GM19372 (cell line): ENCODE measurements at regions not wholly inside any gene's neighbourhood (a gene's known extent, or its start where the extent isn't known, plus 50 kb on each side); places are given as distances from the start of the nearest gene placed in this dataset.

Experiments
- ATAC-seq: cut with Tn5 transposase; IDR thresholded peaks from one replicate; pipeline ENCODE4 v1.9.1; 2021; ENCODE audit warnings: mild to moderate bottlenecking, low read depth, moderate library complexity; ENCODE audit not compliant: unreplicated experiment

DNA sequence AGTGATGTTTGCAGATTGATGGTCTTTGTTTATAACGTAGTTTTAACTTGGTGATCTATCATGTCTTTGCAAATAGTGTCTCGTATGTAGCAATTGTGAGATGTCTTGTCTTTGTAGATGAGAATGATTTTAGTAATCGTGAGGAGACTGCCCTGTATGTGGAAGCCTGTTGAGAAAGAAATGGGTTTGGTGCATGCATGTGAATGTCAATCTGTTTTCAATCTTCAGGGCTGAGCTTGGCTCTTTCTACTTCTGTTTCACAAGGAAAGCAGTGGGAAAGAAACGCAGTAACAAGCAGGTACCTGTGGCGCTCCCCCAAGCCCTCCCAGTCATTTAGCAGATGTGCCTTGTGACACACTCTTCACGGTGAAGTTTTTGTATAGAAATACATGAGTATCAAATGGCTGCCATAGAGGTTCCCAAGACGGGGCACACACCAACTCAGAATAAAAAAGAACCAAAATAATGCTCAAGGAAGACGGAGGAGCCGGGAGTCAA is 342.8 kb upstream of the DDHD1 start:
- ATAC-seq: no peak

DNA sequence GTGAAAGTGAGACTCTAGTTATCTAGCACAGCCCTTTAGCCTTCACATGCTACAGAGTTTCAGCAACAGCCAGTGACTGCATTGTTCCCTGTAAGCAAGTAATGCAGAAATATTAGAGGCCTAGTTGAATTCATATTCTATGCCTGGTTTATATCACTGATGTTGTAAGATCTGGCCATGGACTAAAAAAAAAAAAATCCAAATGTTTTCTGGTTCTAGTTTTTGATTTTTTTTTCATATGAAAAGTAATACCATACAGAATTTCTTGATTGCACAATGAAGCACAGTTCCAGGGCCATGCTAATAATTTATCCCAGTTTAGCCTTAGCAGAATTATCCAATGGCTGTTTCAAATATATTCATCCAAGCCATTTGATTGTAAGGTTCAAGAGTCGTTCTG is 341.5 kb upstream of the DDHD1 start:
- ATAC-seq: no peak

DNA sequence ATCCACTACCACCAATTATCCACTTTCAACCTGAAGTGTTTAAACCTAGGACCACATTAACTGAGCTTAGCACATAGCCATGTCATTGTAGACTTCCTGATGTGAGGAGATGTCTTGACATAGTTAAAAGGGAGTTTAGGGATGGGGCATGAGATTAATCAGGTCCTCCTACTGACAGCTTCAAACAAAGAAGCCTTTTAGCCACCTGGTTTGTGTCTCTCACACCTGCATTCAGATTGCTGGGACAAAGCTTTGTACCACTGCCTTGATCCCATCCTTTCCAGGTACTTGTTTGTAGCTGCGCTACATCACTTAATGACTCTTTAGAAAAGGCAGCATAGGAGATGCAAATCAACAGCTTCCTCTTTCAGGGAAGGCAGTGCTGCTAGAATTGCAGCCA is 340.7 kb upstream of the DDHD1 start:
- ATAC-seq: no peak

DNA sequence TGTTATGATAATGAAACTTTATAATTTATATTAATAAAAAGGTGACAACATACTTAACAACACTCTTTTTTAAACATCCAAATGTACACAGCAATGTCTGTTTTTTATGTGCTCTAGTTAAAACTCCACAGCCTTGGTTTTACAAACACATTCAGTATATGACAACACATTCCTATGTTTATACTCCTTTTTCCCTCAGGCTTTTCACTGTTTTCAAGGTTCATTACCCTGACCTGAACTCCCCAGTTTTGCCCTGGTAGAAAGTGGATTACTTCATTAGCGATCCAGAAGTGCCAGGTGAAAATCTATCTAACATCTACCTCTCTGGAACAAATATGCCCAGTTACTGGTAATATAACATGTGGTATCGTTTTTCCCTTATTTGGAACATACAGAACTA is 340.2 kb upstream of the DDHD1 start:
- no peak for ATAC-seq

DNA sequence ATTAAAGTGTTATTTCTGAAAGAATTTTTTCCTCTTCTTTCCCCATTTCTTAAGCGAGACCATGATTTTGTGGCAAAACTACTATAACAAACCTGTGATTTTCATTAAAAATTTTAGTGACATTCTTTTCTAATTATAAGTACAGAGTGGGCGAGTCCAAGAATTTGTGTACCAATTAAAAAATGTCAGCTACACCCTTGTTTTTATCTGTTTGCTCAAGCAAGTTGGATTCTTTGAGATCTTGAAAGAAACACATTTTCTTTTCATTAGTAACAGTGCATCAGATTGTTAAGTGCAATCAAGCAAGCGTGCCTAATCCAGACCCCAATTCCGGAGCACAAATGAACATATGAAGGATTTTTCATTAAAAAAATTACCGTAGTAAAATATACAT is 338.8 kb upstream of the DDHD1 start:
- ATAC-seq: no peak

- no peak for ATAC-seq
Measured at GRCh38 chr14:53491256-53491883, 338.2 kb upstream of the DDHD1 start.

DNA sequence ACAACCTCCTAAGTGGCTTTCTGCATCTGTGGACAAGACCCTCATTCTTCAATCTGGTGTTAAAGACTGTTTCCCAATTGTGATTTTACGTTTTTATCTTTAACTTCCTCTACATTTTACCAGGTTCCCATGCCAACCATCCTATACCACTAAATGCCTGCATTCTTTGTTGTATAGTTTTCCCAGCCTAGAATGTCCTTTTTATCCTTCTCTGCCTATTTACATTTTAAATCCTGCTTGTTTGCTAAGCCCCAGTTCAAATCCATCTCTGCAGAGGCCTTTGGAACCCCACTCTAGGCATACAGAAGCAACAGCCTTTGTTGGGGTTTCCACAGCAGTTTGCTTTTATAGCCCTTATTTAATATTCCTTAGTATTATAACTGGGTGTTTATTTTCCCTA is 325.1 kb upstream of the DDHD1 start:
- ATAC-seq: no peak

- no peak for ATAC-seq
Measured at GRCh38 chr14:53473480-53473879, 320.4 kb upstream of the DDHD1 start.

- no peak for ATAC-seq
Measured at GRCh38 chr14:53472306-53472705, 319.2 kb upstream of the DDHD1 start.

DNA sequence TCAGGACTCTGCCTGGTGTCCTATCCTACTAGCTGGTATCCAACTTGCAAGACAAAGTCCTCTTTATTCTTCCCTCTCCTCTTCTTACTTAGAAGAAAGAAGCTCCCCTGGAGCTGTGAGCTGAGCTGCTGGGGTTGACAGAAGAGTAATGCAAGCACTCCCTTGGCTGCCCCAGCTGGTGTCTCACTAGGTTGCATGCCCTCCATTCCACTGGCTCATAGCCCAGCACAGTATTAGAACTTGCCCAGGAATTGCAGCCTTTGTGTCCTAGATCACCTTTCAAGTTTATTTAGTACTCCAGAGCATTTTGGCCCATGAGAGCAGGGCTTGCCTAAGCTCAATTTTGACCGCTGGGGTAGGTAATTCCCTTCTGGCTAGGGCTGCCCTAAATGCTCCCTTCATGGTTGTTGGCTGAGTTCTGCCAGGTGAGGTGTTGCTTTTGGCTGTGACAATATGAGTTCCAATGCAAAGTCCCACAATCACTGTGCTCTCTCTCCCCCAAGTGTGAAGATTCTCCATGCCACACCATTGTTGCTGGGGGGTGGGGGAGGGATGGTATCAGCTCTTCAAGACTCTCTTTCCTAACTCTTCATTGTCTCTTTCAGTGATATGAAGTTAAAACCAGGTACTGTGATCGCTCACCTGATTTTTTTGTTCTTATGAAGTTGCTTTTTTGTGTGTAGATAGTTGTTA is 317.4 kb upstream of the DDHD1 start:
- no peak for ATAC-seq

- no peak for ATAC-seq
Measured at GRCh38 chr14:53468876-53469275, 315.8 kb upstream of the DDHD1 start.

DNA sequence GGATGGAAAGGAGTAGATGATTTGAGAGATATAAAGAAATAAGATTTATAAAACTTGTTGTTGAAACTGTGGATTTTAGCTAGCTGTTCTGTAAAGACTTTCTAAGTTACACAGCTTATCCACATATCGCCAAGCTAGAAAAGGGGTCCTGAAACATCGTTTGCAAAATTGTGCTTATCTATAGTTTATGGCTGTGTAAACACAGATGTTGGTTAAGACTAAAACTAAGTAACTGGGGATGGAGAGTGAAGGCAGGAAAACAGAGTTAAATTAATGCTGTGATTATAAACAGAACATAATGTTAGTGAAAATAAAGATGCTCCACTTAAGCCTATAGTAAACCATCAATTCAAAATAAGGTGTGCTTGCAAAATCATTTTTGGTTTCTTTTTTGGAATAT is 311.3 kb upstream of the DDHD1 start:
- ATAC-seq: no peak

DNA sequence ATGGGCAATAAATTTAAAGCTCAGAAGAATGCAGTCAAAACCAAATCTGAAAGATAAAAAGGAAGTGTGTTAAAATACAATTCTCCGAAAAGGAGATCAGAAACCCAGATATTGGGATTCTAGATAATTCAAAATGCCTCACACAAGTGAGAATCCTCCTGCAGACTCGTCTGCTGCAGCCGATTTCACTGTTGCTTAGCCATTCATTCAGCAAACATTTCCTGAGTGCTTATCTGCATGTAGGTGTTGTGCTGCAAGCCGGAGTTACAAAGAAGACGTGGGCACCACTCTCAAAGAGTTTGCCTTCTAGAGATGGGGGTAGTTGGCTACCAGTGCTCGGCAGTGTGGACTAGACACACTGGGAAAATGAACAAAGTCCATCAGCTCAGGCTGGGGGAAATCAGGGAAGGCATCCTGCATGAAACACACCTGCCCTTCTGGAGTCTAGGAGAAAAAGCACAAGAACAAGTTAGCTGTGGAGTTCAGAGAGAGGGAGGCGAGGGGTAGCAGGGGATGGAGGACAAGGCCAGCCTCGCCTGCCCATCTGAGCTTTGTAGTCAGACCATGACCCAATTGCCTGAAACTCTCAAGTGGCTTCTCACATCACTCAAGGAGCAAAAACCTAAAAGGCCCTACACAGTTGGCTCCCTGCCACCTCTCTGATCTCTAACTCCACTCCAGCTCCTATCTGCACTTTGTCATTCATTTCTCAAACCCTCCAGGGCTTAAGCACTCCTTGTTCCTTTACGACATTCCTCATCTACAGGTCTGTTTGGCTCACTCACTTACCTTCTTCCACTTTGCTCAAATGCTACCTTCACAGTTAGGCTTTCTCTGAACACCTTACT is 310.0 kb upstream of the DDHD1 start:
- no peak for ATAC-seq

- ATAC-seq: no peak
Measured at GRCh38 chr14:53461858-53462257, 308.7 kb upstream of the DDHD1 start.

- ATAC-seq: no peak
Measured at GRCh38 chr14:53460544-53460943, 307.4 kb upstream of the DDHD1 start.

DNA sequence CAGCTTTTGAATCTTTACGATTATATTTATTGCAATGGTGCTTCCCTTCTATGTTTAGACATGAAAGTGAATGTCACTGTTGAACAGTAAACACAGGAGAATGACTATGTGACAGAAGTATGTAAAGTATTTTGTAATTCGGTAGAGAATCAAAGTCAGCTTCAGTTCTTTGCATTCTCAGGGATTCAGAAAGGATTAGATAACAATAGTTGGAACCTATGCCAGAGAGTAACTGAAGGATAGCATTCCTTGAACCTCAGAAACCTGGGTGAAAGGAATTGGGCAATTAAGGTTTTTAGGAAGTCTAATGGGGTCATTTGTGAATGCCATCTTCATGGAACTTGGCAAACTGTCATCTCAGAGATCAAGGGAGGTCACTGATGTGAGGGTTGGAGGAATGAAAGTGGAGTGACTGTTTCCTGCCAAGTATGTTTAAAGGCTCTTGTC is 305.3 kb upstream of the DDHD1 start:
- no peak for ATAC-seq

- no peak for ATAC-seq
Measured at GRCh38 chr14:53456931-53457330, 303.8 kb upstream of the DDHD1 start.

GRCh38 chr14:53452005-53452673 is 299.0 kb upstream of the DDHD1 start:
- no peak for ATAC-seq

GRCh38 chr14:53450871-53451270 is 297.7 kb upstream of the DDHD1 start:
- ATAC-seq: no peak

DNA sequence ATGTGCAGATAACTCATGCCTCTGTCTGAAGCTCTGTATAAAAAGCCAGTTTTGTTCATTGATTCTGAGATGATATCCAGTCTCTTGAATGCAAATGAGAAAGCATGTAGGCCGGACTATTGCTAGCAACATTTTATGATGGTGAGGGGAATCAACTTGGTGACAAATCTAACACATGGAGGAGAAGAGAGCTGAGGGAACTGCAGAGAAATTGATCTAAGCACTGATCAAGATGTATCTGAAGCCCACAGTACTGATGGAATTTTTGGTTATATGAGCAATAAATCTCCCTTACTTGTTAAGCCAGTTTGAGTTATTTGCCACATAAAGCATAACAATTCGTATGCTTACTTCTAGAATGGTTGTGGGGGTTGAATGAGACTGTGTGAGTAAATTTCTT is 295.6 kb upstream of the DDHD1 start:
- ATAC-seq: no peak
